ENCODE measurements at regions not wholly inside any gene's neighbourhood (a gene's known extent, or its start where the extent isn't known, plus 50 kb on each side); places are given as distances from the start of the nearest gene placed in this dataset.

DNA sequence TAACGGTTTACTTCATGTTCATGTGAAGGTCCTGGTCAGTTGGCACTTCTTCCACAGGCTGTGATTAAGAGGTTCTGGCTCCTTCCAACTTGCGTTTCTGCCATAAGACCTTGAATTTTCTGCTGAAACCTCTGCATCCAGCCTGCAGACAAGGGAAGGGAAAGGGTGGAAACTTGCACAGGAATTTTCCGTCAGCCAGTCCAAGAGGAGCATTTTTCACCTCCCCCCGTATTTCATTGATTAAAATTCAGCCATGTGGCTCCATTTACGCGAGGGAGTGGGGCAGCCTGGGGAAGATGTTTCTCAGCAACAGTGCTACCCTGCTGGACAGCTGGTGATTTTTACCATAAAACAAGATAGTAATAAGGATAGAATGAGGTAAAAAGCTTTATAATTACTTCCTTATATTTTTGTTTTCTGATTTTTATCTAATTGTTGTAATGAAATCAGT, 101.5 kb upstream of the SMIM36 start:
- TF ChIP-seq, protein P1, sequence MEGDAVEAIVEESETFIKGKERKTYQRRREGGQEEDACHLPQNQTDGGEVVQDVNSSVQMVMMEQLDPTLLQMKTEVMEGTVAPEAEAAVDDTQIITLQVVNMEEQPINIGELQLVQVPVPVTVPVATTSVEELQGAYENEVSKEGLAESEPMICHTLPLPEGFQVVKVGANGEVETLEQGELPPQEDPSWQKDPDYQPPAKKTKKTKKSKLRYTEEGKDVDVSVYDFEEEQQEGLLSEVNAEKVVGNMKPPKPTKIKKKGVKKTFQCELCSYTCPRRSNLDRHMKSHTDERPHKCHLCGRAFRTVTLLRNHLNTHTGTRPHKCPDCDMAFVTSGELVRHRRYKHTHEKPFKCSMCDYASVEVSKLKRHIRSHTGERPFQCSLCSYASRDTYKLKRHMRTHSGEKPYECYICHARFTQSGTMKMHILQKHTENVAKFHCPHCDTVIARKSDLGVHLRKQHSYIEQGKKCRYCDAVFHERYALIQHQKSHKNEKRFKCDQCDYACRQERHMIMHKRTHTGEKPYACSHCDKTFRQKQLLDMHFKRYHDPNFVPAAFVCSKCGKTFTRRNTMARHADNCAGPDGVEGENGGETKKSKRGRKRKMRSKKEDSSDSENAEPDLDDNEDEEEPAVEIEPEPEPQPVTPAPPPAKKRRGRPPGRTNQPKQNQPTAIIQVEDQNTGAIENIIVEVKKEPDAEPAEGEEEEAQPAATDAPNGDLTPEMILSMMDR (IDR thresholded peaks at IDR 0.05; ENCODE audit: low read depth, low read length, missing input control), result no peak
- TF ChIP-seq RXRA (IDR thresholded peaks at IDR 0.05), result no peak
- no peak for TF ChIP-seq FOXA1 (IDR thresholded peaks at IDR 0.05)
- TF ChIP-seq TAF1 (conservative IDR thresholded peaks at IDR 0.05), result no peak
- TF ChIP-seq EGR1 (IDR thresholded peaks at IDR 0.05; ENCODE audit: low read depth in 2 of 2), result no peak
- TF ChIP-seq RAD21 (IDR thresholded peaks at IDR 0.05), result peak in 1 of 2 donors; percentile 27
- no peak for TF ChIP-seq JUND (IDR thresholded peaks at IDR 0.05)
- no peak for TF ChIP-seq GABPA (IDR thresholded peaks at IDR 0.05 in 1 of 2, conservative IDR thresholded peaks at IDR 0.05 in 1 of 2)

Data from liver (tissue), 3 donors.